NCI-H1694 (cell line): ENCODE measurements at regions not wholly inside any gene's neighbourhood (a gene's known extent, or its start where the extent isn't known, plus 50 kb on each side); places are given as distances from the start of the nearest gene placed in this dataset.

Experiments used
- DNase-seq: peaks from one replicate; lab custom pipeline; 2025; lab: John Stamatoyannopoulos, UW

DNA sequence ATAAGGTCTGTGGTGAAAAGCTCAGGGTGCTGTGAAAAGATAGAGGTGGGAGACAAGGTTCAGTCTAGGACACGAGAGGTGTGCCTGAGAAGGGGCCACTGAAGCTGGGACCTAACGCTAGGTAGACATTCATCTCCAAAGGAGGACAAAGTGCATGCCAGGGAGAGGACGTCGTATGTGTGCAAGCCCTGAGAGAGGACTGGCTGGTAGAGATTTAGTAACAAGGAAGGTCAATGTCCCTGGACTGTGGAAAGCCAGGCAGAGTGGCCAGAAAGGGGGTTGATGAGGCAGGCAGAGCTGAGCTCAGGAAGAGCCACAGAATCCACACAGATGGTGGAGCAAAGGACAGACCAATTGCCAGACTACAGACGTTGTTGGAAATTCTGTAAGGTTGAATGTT lies 817.6 kb downstream of the CCSER2 start:
- no peak for DNase-seq

DNA sequence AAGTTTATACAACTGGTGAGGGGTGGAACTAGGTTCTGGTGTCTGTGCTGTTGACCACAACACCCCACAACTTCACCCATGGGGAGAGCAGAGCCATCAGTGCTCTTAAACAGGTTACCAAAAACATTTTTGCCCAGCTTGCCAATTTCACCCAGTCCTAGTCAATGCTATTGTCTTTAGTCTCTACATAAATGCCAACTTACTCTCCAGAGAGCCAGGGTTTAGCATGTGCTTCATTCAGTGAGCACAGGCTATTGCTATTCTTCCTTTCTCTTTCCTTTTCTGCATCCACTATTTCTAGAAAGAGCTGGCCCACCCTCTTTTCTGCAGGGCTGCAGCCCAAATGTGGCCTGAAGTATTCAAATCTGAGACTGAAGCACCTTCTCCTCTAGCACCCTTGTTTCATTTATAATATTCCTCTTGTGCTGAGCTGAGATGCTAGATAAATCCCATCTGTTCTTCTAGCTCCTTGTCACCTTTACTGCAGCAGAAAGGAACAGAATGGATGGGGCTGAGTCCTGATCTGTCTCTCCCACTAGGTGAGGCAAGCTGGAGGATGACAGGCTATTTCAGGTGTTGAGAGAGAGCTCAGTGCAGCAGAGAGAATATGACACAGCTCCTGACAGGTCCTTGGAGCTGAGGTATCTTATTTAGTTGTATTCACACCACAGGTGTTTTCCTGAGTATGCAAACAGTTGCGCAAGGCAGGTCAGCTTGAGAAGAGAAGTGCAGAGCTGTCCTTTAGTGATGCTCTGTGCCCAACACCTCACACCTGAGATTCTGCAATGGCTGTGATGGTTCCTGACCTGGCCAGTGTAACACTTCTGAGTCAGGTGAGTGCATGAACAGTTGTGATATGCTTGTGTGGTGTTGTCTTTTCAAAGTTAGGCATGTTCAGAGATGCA lies 819.2 kb downstream of the CCSER2 start:
- DNase-seq = no peak

DNA sequence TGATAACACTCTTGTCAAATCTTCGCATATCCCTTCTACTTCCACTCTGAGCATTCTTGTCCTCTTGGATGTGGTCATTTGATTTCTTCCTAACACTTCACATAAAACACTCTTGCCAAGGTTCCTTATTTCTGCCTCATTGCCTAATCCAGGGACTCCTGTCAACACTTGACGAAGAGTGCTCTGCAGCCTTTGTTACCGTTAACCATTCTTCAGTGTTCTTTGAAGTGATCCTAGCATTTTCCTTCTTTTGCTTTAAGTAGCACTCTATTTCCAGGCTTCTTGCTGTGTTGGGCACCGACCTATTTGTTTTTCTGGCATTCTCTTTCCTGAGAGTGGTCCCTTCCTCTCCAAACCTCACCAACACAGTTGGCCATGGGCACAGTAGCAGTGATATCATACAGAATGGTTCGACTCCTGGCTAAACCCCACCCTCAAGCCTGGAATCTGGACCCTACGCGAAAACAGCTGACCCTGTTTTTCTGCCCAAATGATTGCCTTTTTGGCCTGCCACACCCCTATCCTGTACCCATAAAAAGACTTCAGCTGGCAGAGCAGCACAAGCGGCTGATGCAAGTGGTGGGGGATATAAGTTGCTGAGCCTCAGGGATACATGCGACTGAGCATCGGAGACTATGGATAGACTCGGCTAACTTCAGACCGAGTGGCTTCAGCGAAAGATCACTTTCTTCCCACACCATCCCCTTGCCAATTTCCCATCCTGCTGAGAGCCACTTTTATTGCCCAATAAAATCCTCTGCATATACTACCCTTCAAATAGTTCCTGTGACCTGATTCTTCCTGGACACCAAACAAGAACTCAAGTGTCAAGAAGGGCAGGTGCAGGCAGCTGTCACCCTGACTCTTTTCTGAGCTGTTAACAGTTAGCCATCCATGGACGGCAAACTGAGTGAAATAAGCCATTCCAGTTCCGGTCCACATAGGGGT lies 820.6 kb downstream of the CCSER2 start:
- no peak for DNase-seq

DNA sequence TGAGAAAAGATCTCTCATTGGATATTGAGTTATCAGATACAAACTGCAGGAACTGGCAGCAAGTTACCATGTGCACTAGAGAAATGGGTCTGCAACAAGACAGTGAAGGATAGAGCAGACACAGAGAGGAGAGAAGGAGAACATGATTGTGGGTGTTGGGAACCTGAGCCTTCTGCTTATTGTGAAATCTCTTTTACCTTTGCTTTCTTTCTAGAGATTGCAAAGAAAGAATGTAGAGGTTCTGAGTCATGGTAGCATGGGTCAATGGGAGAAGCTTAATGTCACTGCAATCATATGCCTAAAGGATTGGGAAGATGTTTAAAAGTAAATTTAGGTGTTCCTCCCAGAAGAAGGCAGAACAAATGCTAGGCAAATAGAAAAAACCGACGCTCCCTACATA lies 821.4 kb downstream of the CCSER2 start:
- no peak for DNase-seq

DNA sequence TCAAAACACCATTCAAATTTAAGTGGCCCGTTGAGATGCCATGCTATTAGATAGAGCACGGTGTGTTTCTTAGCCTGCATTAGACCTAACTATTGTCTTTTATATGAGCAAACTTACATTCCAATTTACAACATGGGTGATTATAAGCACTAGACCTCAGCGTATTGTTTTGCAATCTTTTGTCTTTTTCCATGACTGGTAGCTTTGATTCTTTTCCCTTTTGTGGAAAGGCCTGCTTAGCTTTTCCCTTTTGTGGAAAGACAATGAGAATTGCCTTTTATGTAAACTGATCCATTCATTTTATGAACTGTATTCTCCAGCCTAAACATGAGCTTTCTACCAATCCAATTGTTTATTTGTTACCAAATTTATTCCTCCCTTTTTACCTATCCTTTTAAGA lies 823.1 kb downstream of the CCSER2 start:
- no peak for DNase-seq

DNA sequence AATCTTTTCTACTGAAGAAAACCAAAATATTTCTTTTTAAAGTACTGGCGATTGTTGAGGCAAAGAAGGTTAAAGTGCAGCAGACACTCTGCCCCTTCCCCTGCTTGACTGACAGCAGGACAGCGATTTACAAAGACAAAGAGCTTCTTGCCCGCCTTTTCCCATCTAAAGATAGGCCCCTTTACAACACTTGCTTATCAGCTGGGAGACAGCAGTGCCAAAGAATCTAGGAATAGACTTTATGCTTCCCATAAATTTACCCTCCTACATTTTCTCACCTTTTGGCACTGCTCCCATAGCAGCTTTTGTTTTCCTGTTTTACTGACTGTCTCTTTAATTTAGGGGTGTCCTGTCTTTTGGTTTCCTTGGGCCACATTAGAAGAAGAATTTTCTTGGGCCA lies 824.1 kb downstream of the CCSER2 start:
- DNase-seq = no peak

DNA sequence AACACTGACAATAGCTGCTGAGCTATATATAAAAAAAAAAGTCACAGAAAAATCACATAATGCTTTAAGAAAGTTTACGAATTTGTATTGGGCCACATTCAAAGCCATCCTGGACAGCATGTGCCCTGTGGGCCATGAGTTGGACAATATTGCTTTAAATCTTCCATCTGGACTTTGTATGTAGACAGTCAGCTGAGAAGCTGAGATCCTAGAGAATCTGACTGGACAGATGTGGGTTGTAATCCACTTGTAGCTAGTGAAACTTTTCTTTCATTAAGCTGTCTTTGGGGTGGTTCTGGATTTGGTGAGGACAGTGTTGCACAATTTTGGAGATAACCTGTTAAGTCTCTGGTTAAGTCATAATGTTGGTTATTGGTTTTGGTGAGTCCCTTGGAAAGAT lies 824.5 kb downstream of the CCSER2 start:
- no peak for DNase-seq

DNA sequence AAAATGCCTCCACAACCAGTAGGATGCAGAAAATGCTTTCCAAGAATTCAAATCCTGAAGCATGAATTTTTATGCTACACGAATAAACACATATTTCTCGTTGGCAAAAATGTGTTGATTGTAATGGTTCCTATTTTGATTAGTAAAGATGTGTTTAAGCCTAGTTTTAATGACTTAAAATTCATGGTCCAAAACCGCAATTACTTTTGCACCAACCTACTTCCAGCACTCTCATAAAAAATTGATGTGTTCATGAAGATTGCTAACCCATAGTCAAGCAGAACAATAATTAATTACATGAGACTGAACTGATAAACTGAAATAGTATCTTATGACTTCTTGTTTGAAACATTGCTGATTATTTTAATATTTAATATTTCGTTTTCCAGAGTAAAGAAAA lies 828.8 kb downstream of the CCSER2 start:
- DNase-seq = no peak

DNA sequence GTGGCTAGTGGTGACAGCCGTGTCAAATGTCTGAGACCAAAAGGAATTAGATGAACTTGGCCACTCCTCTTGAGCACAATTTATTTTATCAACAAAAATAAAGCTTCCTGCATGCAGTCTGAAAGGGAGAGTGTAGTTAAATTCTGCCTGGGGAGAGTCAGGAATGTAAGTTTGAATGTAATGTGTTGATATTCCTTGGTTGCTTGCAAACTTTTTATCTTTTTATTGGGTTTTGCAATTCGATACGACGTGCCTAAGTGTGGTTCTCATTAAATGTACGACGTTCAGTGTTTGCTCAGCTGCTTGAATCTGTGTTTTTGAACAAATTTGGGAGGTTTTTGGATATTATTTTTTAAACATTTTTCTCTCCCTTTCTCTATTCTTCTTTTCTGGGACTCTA lies 839.9 kb downstream of the CCSER2 start:
- DNase-seq = no peak

DNA sequence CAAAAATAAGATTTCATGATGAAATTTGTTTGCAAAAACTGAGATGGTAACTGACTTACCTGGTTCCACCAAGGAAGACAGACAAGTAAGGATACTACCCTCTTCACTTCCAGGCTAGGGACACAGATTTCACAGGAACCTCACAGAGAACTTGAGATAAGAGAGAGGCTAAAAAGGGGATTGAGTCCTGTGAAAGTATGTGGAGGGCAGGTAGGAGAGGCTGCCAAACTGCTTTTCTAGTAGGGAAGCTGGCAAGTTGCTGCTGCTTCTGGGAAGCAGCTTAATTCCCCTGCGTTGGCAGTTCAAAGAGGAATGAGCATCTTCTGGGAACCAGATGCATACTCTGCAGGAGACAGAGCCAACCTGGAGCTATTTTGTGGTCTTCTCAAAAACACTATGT lies 841.6 kb downstream of the CCSER2 start:
- DNase-seq = no peak

DNA sequence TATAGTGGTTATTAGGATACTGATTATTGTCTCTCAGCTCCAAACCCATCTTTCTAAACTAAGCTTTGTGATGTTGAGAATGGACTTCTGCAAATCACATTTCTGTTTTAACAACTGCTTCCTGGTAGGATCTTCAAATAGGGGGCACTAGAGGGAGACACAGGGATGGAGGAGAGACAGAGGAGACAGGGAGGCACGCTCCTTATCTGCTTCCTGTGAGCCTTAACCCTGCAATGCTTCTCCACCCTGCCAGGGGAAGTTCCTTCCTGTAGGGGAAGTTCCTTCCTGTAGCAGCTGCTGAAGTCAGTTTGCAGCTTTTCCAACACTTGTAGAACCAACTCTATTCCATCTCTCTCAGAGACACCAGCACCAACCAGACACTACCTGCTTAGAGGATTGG lies 847.2 kb downstream of the CCSER2 start:
- DNase-seq = no peak

DNA sequence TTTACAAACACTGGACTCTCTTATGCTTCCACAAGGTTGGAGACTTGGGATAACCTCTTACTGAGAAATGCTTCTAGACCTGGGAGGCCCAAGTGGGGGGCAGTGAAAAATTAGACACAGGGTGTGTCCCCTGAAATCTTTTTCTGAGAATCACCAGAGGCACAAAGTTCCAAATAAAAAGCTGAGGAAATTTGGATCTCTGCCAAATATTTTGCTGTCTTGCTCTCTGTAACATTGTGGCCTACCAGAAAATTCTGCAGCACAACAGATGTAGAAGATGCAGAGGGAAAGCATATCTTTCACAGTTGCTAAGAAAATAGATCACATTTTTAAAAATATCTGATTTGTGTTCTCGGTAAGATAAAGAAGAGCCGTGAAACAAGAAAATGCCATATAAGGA lies 849.4 kb downstream of the CCSER2 start:
- no peak for DNase-seq

DNA sequence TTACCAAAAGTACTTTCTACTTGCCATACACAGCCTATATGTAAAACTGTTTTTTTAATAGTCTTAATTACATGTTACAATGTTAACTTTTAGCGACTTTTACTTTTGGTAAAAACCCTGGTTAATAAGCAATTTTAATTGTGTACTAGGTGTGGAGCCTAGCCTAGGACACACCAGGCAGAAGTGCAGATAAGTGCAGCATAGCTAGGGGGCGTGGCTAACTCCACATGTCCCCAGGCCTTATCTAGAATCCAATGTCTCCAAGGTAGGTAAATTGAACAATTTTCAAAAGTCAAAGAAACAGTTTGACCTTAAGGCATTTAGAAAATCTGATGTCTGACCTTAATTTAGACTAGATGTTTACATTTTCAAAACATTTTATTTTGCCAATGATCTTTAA lies 858.7 kb downstream of the CCSER2 start:
- no peak for DNase-seq

DNA sequence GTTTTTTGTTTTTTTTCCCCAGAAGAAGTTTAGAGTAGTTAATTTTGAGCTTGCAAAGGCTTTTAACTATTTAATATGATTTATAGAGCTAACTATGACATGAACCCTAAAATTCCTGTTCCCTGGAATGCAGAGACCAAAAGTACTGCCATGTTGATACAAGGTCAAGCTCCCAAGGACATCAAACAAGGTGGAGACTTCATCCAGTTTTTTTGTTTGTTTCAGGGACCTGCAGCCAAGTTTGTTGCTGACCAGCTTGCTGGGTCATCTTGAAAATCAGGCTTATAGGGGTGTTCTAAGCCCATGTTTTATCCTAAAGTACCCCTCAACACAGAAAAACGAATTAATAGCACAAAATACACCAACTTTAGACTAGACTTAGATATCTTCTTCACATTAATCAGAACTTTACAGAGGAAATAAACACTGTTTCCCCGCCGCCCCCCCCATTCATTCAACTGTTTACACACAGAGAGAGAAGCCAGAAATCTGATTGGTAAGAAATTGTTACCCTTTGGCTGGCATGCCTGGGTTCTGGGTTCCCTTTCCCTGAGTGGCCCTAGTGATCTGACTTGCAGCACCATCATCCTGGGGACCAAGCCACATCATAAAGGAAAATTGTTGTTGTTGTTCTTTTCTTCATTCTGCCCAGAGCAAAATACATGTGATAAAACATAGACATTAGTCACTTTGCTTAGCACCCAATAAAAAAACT lies 860.5 kb downstream of the CCSER2 start:
- no peak for DNase-seq

DNA sequence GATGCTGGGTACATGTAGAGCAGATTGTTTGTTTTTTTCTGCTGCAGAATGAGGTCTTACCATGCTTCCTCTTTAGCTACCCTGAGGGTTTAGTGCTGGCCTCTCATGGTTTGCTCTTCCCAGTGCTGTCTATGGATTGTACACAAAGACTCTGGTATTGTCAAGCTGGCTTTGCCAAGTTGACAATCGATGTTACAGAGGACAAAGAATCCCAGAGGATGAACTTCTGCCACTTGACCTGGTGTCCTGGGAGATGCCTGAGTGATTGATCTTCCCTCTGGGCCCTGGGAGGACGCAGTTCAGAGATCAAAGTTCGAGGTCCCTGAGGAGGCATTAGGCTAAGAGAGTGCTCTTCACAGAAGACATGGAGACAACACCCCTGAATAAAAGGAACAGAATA lies 865.4 kb downstream of the CCSER2 start:
- DNase-seq = no peak

DNA sequence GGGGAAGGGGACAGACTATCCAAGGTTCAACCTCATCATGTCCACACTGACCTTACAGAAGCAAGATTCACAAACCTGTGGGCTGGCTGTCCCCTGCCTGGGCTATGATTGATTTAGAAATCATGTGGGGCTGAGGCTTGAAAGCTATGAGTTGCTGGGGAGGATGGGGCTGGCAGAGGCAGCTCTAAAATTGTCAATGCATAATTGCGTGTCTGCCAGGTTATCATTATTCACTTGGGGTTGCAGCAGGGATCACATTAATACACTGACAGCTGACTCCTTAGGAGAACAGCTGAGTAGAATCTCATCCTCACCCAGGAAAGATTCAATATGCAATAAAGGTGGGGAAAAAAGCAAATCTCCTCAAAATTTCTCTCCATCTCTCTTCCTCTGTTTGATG lies 866.3 kb downstream of the CCSER2 start:
- no peak for DNase-seq

DNA sequence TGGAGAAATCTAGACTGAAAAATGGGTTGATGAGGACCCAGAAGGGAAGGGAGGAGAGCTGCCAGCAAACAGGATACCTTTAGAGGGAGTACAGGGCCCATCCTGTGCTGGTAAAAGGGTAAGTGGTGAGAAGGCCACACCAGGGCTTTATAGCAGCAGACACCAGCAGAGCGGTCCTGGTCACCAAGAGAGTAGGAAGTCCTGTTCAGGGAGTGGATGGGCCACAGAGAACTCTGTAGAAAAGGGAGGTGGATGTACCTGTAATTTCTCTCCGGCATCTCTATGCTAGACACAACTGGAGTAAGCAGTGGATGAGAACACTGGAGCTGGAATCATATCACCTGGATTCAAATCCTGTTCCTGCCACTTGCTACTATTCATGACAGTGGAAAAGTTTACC lies 867.2 kb downstream of the CCSER2 start:
- no peak for DNase-seq

DNA sequence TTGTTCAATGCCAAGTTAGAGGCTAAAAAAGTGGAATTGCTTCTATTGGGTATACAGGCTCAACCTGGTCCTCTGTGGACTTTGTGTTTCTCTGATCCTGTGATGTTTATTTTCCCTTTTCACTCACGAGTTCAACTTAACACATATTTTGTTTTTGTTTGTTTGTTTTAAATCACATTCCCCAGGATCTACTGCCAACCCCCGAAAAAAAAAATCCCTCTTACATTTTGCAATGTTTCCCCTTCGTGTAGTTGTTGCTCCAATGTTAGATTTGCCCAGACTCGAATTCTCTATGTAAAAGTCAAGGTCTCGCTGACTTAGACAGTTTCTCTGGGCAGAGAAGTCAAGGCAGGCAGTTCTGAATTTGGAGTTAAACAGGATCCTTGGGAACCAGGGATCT lies 876.4 kb downstream of the CCSER2 start:
- DNase-seq = no peak

DNA sequence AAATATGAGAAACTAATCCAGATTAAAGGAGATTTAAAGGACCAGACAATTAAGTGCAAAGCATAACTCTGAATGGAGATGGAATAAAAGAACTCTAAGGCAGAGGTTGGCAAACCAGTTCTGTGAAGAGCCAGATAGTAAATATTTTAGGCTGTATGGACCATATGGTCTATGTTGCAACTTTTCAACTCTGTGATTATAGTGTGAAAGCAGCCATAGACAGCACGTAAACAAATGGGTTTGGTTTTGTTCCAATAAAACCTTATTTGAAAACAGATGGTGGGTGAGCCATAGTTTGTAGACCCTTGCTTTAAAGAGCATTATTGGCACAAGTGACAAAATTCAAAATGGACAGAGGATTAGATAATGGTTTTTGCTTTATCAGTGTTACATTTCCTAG lies 884.1 kb downstream of the CCSER2 start:
- peak; percentile 81 for DNase-seq

DNA sequence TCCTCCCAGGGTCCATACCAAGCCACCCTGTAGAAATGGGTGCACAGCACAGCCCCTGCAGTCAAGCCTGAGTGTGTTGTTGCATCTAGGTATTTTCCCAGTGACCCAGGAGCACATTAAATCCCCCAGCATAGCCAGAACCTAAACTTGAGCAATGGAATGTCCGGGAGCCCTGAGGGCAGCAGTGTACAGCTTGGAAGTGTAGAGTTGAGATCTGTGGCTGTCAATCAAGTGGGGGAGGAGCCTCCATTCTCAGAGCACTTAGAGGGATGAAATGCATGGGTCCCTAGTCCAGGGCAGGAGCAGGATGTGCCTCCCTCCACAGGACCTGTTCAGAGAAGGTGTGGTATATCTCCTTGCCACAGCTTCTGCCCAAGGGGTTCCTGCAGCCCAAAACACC lies 885.1 kb downstream of the CCSER2 start:
- DNase-seq = no peak

DNA sequence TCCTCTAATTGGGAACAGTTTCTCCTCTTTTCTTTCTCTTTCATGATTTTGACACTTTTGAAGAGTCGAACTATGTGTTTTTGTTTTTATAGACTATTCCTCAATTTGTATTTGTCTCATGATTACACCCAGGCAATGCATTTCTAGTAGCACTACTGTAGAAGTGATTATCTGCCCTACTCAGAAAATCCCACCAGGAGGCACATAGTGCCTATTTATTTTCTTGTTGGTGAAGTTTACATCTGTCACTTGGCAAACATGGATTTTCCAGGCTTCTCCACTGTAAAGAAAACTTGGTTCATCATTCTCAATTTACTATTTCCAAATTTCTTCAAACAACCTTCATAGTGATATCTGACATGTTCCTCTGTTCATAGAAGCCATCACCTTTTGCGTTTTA lies 893.9 kb downstream of the CCSER2 start:
- peak; percentile 24 for DNase-seq

DNA sequence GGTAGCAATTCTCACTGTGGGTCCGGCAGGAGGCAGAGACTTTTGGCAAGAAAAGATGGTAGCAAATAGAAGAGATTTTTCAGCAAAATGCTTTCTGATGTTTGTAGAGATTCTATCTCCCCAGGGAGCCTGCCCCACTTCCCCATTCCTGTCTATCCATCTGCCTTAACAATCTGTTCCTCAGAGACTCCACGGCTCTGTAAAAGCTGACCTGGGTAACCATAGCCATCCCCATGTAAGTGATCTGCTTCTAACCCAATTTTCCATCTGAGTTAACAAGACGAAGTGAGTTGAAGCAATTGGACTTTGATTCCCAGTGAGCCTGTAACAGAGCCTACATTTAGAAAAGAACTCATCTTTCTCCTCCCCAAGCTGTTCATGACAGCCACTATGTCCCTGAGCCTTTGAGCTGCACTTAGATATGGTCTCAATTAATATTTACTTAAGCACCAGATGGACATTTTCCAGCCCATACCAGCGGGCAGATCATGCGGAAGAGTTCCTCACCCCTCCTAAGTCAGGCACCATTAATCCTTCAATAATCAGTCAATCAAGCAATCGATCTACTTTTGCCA lies 896.1 kb downstream of the CCSER2 start:
- peak; percentile 78 for DNase-seq
